CD4-positive, alpha-beta T cell treated with Interleukin-12 subunit alpha and Interleukin-12 subunit beta, for 1 hour (primary cell): ENCODE measurements at regions not wholly inside any gene's neighbourhood (a gene's known extent, or its start where the extent isn't known, plus 50 kb on each side); places are given as distances from the start of the nearest gene placed in this dataset.

Source experiments
- DNase-seq: peaks from one replicate; pipeline ENCODE4 v3.0.0-alpha.2; 2020

GRCh38 chr9:106560540-106560939, 302.4 kb upstream of the ZNF462 start:
- DNase-seq, result no peak

DNA sequence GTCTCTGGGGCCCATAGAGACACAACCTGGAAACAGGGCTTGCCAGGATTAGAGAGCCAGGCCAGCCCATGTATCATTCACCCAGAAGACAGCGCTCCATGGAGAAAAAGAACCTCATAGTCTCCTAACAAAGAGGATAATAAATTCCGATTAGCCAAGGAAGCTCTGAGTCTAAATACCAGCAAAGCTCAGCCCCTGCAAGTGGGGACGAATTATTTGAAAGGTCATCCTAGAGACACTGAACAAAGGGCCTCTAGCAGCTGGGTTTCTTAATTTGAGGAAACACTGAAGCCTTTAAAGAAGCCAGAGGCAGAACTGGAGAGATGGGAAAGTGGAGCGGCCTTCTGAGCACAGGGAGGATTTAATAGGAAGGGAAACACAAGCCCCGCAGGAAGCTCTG, 287.1 kb upstream of the ZNF462 start:
- DNase-seq, result no peak

- no peak for DNase-seq
Observed at GRCh38 chr9:106576232-106576760, 286.7 kb upstream of the ZNF462 start.

GRCh38 chr9:106577121-106577520, 285.8 kb upstream of the ZNF462 start:
- DNase-seq, result no peak

DNA sequence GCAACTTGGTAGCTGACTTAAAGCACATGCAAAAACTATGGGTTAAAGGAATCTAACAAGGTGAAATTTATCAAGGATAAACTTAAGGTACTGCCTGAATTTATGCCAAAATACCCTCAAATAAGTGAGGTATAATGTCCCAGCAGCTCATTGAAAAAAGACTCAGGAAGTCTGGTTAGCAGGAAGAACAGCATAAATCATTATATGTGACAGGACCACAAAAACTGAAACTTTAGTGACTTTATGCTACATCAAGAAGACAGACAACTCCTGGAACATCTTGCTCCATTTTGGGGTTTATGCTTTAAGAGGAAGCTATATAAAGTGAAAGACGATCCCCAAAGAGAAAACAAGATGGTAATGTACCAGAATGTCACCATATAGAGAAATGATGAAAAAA, 282.4 kb upstream of the ZNF462 start:
- DNase-seq, result no peak

GRCh38 chr9:106581973-106582372, 281.0 kb upstream of the ZNF462 start:
- no peak for DNase-seq

DNA sequence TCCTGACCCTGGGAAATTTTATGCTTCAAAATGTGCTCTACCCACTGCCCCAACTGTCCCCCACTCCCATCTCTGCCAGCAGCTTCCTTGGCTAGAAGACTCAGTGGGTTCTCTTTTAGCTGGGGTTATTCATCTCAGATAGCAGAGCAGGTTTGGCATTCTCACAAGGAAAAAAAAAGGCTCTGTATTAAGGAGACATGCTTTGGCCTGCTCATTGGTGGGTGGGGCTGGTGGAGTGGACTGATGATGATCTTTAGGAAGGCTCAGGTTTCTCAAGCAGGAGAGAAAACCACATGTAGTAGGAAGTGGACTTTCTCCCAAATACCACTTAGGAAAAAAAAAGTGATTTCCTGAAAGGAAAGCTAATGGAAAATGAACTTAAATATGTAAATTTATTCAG, 279.2 kb upstream of the ZNF462 start:
- no peak for DNase-seq

- no peak for DNase-seq
Observed at GRCh38 chr9:106587042-106587441, 275.9 kb upstream of the ZNF462 start.

DNA sequence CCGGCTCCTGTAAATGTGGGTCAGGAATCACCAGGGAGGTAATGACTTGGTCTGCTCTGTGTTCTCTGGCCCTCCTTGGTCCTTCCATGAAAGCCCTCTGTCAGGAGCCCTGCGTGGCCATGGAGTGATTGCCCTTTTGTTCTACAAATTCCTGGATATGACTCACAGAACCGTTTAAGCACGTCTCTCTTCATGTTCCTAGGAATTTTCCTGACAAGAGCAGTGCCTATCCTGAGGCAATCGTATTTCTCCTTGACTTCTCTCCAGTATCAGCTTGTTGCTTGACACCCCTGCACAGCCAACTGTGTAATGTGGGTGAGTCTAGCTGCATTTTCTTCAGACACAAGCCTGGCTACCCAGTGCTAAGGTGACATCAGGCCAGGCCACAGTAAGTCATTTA, 274.3 kb upstream of the ZNF462 start:
- DNase-seq, result no peak

GRCh38 chr9:106590759-106591505, 272.0 kb upstream of the ZNF462 start:
- DNase-seq, result no peak

GRCh38 chr9:106593201-106593600, 269.8 kb upstream of the ZNF462 start:
- no peak for DNase-seq

DNA sequence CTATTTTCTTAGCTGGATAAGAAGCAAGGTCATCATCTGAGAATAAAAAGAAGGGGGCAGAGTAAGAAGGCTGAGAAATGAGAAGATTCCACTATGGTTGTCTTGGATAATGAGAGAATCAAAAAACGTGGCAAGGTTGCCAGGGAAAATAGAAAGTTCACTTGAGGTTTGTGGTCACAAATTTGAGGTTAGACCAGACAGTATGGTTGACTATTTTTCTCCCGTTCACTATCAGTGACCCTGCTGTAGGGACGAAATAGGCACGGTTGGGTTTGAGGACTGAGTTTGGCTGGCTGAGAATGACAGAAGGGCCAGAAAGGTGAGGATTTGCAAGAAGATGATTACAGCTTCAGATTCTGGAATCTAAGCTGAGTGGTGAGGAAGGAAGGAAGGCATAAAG, 266.0 kb upstream of the ZNF462 start:
- no peak for DNase-seq

GRCh38 chr9:106600955-106601560, 261.9 kb upstream of the ZNF462 start:
- no peak for DNase-seq

GRCh38 chr9:106602344-106602743, 260.6 kb upstream of the ZNF462 start:
- DNase-seq, result no peak

- no peak for DNase-seq
Observed at GRCh38 chr9:106613250-106613737, 249.7 kb upstream of the ZNF462 start.

GRCh38 chr9:106615118-106615889, 247.7 kb upstream of the ZNF462 start:
- no peak for DNase-seq

DNA sequence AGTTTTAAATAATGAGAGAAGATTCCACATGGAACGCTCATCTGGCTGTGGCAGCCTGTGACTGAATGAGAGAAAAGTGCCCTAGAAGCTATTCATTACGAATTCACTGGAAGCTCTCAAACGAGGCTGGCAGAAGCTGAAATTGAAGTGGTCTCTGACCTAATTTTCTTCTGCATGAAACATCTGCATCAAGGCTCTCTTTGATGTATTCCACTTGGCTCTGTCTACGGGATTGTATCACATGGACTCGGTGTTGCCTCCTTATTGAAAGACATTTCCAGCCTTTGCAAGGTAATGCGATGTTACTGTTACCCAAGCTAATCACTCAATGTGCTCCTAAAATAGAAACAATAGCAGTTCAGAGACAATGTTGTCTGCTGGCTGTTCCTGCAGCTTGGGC, 246.9 kb upstream of the ZNF462 start:
- no peak for DNase-seq

DNA sequence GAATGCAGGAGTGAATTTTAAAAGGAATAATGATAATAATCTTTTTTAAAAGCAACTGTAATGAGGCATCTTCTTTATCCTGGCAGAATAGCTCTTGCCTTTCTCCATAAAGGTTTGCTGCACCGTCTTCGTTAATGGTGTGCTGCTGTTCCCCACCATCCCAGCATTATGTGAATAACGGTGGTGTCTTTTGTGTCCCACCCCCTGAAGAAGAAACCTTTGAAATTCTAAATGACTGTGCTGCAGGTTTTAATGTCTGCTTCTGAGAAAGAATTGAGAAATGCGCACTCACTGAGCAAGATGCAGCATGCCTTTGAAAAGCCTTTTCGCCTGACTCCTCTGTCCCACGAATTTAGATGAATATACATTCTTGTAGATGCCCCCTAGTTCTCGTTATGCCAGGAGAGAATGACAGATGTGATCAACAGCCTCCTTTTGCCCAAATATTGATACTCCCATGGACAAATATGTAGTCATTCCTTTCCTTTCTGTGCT, 246.1 kb upstream of the ZNF462 start:
- DNase-seq, result no peak

DNA sequence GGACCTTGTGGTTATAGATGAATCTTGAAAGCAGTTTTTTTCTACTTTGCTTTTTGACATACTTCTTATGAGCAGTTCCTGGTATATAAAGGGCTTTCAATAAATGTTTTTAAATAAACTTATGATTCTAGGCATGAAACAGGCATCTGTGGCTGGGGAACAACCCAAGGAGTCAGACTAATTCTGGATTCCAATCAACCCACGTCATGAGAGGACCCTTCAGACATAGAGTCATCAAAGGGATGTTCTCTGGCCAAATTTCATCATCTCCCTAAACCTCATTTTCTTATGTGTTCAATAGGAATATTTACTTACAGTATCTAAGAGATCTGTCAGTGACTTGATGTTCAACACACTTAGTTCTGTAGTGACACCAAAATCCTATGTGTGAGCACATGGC, 243.8 kb upstream of the ZNF462 start:
- no peak for DNase-seq

DNA sequence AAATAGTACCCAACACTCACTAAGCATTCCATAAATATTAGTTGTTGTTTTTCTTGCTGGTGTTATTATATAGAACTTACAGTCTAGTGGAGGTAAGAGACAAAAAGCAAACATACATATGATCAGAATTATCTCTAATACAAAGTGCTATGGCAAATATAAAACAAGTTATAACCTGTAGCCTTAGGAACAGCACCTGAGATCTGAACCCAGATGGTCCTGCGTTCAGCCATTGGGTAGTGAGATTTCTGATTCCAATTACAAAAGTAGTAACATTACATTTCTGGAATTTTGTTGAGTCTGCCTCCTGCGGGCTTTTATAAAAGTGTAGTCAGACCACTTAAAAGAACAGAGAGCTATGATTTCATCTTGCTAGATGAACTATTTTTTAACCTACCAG, 242.9 kb upstream of the ZNF462 start:
- DNase-seq, result no peak

- DNase-seq, result no peak
Observed at GRCh38 chr9:106620866-106621265, 242.1 kb upstream of the ZNF462 start.

DNA sequence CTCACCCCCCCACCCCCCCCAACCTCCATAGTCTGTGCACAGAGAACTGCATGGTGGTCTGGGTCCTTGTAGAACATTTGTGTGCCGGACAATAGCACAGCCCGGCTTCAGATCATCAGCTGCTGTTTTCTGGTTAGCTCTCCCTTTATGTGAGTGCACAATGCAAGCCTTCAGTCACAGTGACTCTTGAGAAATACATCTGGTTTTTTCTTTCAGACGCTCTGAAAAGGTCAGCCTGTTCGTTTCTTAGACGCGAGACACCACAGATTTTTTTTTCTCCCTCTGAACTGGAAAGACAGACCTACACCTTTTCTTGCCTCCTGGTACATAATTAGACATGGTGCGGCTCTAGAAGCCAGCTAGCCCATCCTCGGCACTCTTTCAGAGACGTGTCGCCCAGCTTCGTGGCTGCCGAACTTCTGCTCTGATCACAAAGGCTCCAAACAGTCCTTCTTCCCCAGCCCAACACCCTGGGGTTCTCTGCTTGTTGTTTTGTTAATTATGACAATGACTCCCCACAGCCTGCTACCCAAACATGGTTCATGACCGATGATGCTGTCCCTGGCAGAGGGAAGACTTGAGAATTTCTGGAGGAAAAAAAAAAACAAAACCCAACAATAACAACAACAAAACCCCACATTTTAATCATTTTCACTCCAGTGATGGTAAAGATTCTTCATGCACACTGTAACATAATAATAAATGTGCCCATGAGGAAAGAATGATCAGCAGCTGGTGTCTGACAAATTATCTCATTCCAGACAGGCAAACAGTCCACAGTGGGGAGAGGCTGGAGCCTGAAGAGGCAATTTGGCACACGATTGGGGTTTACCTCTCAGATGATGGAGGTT, 241.4 kb upstream of the ZNF462 start:
- no peak for DNase-seq

DNA sequence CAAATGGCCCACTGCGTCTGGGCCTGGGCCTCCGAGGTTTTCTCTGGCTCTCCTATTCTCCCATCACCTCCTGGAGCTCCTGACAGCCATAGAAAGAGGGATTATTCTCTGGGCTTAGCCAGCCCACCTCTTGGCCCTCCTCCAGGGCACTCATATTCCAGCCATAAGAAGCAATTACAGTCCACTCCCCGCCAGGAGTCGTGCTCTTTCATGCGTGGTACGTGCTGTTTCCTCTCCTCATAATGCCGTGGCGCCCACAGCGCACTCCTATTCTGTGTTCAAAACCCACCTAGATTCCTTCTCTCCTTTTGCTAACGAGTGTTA, 240.8 kb upstream of the ZNF462 start:
- DNase-seq, result no peak
